ENCODE measurements at regions not wholly inside any gene's neighbourhood (a gene's known extent, or its start where the extent isn't known, plus 50 kb on each side); places are given as distances from the start of the nearest gene placed in this dataset.

- Histone ChIP-seq H3K27ac (ENCODE audit: low read length) (no peak overlapping the region), H3K36me3 (ENCODE audit: insufficient read depth, low read length) (no peaks in the 10 kb centered on the region), H3K9me2 (ENCODE audit: insufficient read depth, low read length) (no peaks in the 10 kb centered on the region), H3K9me3 (ENCODE audit: low read length) (no peaks in the 10 kb centered on the region), H2AFZ (ENCODE audit: low read depth, low read length) (no peak overlapping the region), H3K27me3 (ENCODE audit: insufficient read depth, low read depth, low read length) (no peaks in the 10 kb centered on the region), H4K20me1 (ENCODE audit: insufficient read depth) (no peaks in the 10 kb centered on the region), H3F3A (ENCODE audit: insufficient read depth, low read length, poor library complexity, severe bottlenecking) (no peaks in the 10 kb centered on the region), H3K79me2 (replicated peaks; ENCODE audit: insufficient read depth, low read length) (no peaks in the 10 kb centered on the region), H3K4me3 (ENCODE audit: low read length) (no peak overlapping the region), H3K4me2 (ENCODE audit: low read length) (no peak overlapping the region), H3K9ac (ENCODE audit: low read length) (no peak overlapping the region)
- TF ChIP-seq MXI1 (conservative IDR thresholded peaks at IDR 0.05; ENCODE audit: poor library complexity, severe bottlenecking) (no peak), TAF1 (IDR thresholded peaks at IDR 0.05; ENCODE audit: low read depth) (no peak), RAD21 (conservative IDR thresholded peaks at IDR 0.05) (no peak), EP300 (conservative IDR thresholded peaks at IDR 0.05; ENCODE audit: poor library complexity, severe bottlenecking) (no peak), POLR2AphosphoS5 (IDR thresholded peaks at IDR 0.05) (no peak)
- TF ChIP-seq, protein P1, sequence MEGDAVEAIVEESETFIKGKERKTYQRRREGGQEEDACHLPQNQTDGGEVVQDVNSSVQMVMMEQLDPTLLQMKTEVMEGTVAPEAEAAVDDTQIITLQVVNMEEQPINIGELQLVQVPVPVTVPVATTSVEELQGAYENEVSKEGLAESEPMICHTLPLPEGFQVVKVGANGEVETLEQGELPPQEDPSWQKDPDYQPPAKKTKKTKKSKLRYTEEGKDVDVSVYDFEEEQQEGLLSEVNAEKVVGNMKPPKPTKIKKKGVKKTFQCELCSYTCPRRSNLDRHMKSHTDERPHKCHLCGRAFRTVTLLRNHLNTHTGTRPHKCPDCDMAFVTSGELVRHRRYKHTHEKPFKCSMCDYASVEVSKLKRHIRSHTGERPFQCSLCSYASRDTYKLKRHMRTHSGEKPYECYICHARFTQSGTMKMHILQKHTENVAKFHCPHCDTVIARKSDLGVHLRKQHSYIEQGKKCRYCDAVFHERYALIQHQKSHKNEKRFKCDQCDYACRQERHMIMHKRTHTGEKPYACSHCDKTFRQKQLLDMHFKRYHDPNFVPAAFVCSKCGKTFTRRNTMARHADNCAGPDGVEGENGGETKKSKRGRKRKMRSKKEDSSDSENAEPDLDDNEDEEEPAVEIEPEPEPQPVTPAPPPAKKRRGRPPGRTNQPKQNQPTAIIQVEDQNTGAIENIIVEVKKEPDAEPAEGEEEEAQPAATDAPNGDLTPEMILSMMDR (IDR thresholded peaks at IDR 0.05; ENCODE audit: poor library complexity, severe bottlenecking), result no peak
These were observed 719.7 kb upstream of the ID2 start for GRCh38 chr2:7962161-7962560.

DNA sequence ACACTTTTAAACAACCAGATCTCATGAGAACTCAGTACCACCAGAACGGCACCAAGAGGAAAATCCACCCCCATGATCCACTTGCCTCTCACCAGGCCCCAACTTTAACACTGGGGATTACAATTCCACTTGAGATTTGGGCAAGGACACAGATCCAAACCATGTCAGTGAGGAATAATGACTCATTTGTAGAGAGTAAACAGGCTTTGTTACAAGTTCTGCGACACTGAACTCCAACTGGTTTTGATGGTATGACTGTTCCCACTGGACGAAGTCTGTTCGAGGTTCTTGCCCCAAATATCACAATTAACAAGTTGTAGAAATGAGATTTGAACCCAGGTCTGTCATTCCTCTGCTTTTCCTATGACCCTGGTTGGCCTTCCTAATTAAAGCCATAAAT lies 718.1 kb upstream of the ID2 start:
- H4K20me1 ChIP-seq (ENCODE audit: insufficient read depth), result no peaks in the 10 kb centered on the region
- H3K9me3 ChIP-seq (ENCODE audit: low read length), result no peaks in the 10 kb centered on the region
- H3K9me2 ChIP-seq (ENCODE audit: insufficient read depth, low read length), result no peaks in the 10 kb centered on the region
- H3K27ac ChIP-seq (ENCODE audit: low read length), result no peak overlapping the region
- no peak overlapping the region for H3K4me2 ChIP-seq (ENCODE audit: low read length)
- no peaks in the 10 kb centered on the region for H3K36me3 ChIP-seq (ENCODE audit: insufficient read depth, low read length)
- no peaks in the 10 kb centered on the region for H3K27me3 ChIP-seq (ENCODE audit: insufficient read depth, low read depth, low read length)
- H3F3A ChIP-seq (ENCODE audit: insufficient read depth, low read length, poor library complexity, severe bottlenecking), result no peaks in the 10 kb centered on the region
- H3K4me3 ChIP-seq (ENCODE audit: low read length), result no peak overlapping the region
- no peaks in the 10 kb centered on the region for H3K79me2 ChIP-seq (replicated peaks; ENCODE audit: insufficient read depth, low read length)
- no peak overlapping the region for H3K9ac ChIP-seq (ENCODE audit: low read length)
- no peak overlapping the region for H2AFZ ChIP-seq (ENCODE audit: low read depth, low read length)
- TF ChIP-seq TAF1 (IDR thresholded peaks at IDR 0.05; ENCODE audit: low read depth) (no peak), POLR2AphosphoS5 (IDR thresholded peaks at IDR 0.05) (no peak), MXI1 (conservative IDR thresholded peaks at IDR 0.05; ENCODE audit: poor library complexity, severe bottlenecking) (no peak), REST (IDR thresholded peaks at IDR 0.05; ENCODE audit: borderline replicate concordance) (no peak), EP300 (conservative IDR thresholded peaks at IDR 0.05; ENCODE audit: poor library complexity, severe bottlenecking) (no peak), EZH2 (IDR thresholded peaks at IDR 0.05; ENCODE audit: borderline replicate concordance, insufficient read depth, low read length, poor library complexity, severe bottlenecking) (no peak), RAD21 (conservative IDR thresholded peaks at IDR 0.05) (no peak)

- Histone ChIP-seq H3K79me2 (replicated peaks; ENCODE audit: insufficient read depth, low read length) (no peaks in the 10 kb centered on the region), H3F3A (ENCODE audit: insufficient read depth, low read length, poor library complexity, severe bottlenecking) (no peaks in the 10 kb centered on the region), H3K9ac (ENCODE audit: low read length) (no peak overlapping the region), H2AFZ (ENCODE audit: low read depth, low read length) (no peak overlapping the region), H3K27me3 (ENCODE audit: insufficient read depth, low read depth, low read length) (no peaks in the 10 kb centered on the region), H3K9me3 (ENCODE audit: low read length) (no peaks in the 10 kb centered on the region), H3K4me3 (ENCODE audit: low read length) (no peak overlapping the region), H3K36me3 (ENCODE audit: insufficient read depth, low read length) (no peaks in the 10 kb centered on the region), H4K20me1 (ENCODE audit: insufficient read depth) (no peaks in the 10 kb centered on the region), H3K27ac (ENCODE audit: low read length) (no peak overlapping the region), H3K9me2 (ENCODE audit: insufficient read depth, low read length) (no peaks in the 10 kb centered on the region), H3K4me2 (ENCODE audit: low read length) (no peak overlapping the region)
- TF ChIP-seq SMC3 (conservative IDR thresholded peaks at IDR 0.05; ENCODE audit: poor library complexity), result no peak
- no peak for TF ChIP-seq EP300 (conservative IDR thresholded peaks at IDR 0.05; ENCODE audit: poor library complexity, severe bottlenecking)
- TF ChIP-seq EZH2 (IDR thresholded peaks at IDR 0.05; ENCODE audit: borderline replicate concordance, insufficient read depth, low read length, poor library complexity, severe bottlenecking), result no peak
These were observed 715.8 kb upstream of the ID2 start for GRCh38 chr2:7966032-7966431.

Measured in neural cell (in vitro differentiated cells).